Stimulated activated memory B cell treated with anti-CD40 and anti-IgM and Interleukin-4, amounts not matched to agents 10 μg/mL and 1 μg/mL and 100 μg/mL, for 72 hours (primary cell): ENCODE measurements at regions not wholly inside any gene's neighbourhood (a gene's known extent, or its start where the extent isn't known, plus 50 kb on each side); places are given as distances from the start of the nearest gene placed in this dataset.

ENCODE experiments used
- ATAC-seq: fragments of 150-1000 bp; cut with Tn5 transposase; 2 replicates; pipeline ENCODE4 v1.10.0; 2021
- H3K27ac Mint-ChIP-seq: one replicate; pipeline ENCODE4 v1.8.0; 2022; ENCODE audit warnings: mild to moderate bottlenecking, mixed read lengths
- H3K27me3 Mint-ChIP-seq: one replicate; pipeline ENCODE4 v1.8.0; 2022; ENCODE audit warnings: mixed read lengths
- H3K36me3 Mint-ChIP-seq: one replicate; pipeline ENCODE4 v1.8.0; 2022; ENCODE audit warnings: mixed read lengths
- H3K4me1 Mint-ChIP-seq: one replicate; pipeline ENCODE4 v1.8.0; 2022; ENCODE audit warnings: mixed read lengths
- H3K4me3 Mint-ChIP-seq: one replicate; pipeline ENCODE4 v1.8.0; 2022; ENCODE audit warnings: mild to moderate bottlenecking, moderate library complexity, mixed read lengths
- H3K9me3 Mint-ChIP-seq: one replicate; pipeline ENCODE4 v1.8.0; 2022; ENCODE audit warnings: mixed read lengths

- Mint-ChIP-seq H3K4me3 (no peak overlapping the region), H3K9me3 (no peaks in the 10 kb centered on the region), H3K27me3 (peaks cover 10% of the 10 kb centered on the region), H3K4me1 (peaks cover 42% of the 10 kb centered on the region), H3K36me3 (no peaks in the 10 kb centered on the region), H3K27ac (no peak overlapping the region)
- peak; percentile 34 for ATAC-seq
Measured at GRCh38 chr15:31464216-31465082, 137.8 kb downstream of the KLF13 start.

- peaks cover 40% of the 10 kb centered on the region for H3K4me1 Mint-ChIP-seq
- ATAC-seq = no peak
Measured at GRCh38 chr15:31465083-31465955, 138.7 kb downstream of the KLF13 start.

DNA sequence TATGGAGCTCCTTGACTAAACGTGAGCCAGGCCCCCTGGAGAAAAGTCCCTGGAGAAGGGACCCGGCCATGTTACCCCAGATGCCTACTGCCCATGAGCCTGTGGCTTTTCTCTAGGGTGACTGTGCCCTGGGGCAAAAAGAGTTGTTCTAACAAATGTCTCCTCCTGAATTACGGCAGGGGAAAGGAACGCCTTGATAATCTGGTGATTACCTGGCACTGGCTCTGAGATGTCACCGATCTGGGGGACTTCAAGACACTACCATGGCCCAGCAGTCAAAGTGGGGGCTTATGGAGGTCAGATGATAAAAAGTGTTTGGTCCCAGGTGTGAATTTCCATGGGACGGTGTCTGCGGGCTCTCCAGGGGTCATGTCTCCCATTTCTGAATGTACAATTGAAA, 140.7 kb downstream of the KLF13 start:
- H3K27me3 Mint-ChIP-seq = peaks cover 10% of the 10 kb centered on the region
- no peak for ATAC-seq
- no peak overlapping the region for H3K4me3 Mint-ChIP-seq
- H3K36me3 Mint-ChIP-seq = no peaks in the 10 kb centered on the region
- no peak overlapping the region for H3K27ac Mint-ChIP-seq
- H3K9me3 Mint-ChIP-seq = no peaks in the 10 kb centered on the region
- peaks cover 52% of the 10 kb centered on the region for H3K4me1 Mint-ChIP-seq

More at GRCh38 chr15:31465083-31465955, 138.7 kb downstream of the KLF13 start:
- Mint-ChIP-seq H3K27me3 (peaks cover 10% of the 10 kb centered on the region), H3K4me3 (no peak overlapping the region), H3K27ac (no peak overlapping the region), H3K36me3 (no peaks in the 10 kb centered on the region), H3K9me3 (no peaks in the 10 kb centered on the region)

- H3K9me3 Mint-ChIP-seq = no peaks in the 10 kb centered on the region
- H3K36me3 Mint-ChIP-seq = no peaks in the 10 kb centered on the region
- ATAC-seq = no peak
- peaks cover 10% of the 10 kb centered on the region for H3K27me3 Mint-ChIP-seq
- H3K27ac Mint-ChIP-seq = no peak overlapping the region
- no peak overlapping the region for H3K4me3 Mint-ChIP-seq
- H3K4me1 Mint-ChIP-seq = peaks cover 63% of the 10 kb centered on the region
Measured at GRCh38 chr15:31468911-31469785, 142.5 kb downstream of the KLF13 start.

GRCh38 chr15:31469786-31470525, 143.3 kb downstream of the KLF13 start:
- Mint-ChIP-seq H3K27ac (peak overlapping the region; percentile 78), H3K4me1 (peaks cover 63% of the 10 kb centered on the region), H3K4me3 (no peak overlapping the region), H3K27me3 (peaks cover 6% of the 10 kb centered on the region), H3K9me3 (no peaks in the 10 kb centered on the region), H3K36me3 (no peaks in the 10 kb centered on the region)
- ATAC-seq = no peak

GRCh38 chr15:31470756-31471155, 144.1 kb downstream of the KLF13 start:
- no peak for ATAC-seq
- Mint-ChIP-seq H3K4me3 (no peak overlapping the region), H3K27me3 (no peaks in the 10 kb centered on the region), H3K36me3 (no peaks in the 10 kb centered on the region), H3K4me1 (peaks cover 55% of the 10 kb centered on the region), H3K27ac (peak overlapping the region; percentile 78), H3K9me3 (no peaks in the 10 kb centered on the region)

- no peak overlapping the region for H3K4me3 Mint-ChIP-seq
- H3K27ac Mint-ChIP-seq = peak overlapping the region; percentile 91
- peaks cover 54% of the 10 kb centered on the region for H3K4me1 Mint-ChIP-seq
- no peaks in the 10 kb centered on the region for H3K9me3 Mint-ChIP-seq
- ATAC-seq = no peak
- no peaks in the 10 kb centered on the region for H3K36me3 Mint-ChIP-seq
- no peaks in the 10 kb centered on the region for H3K27me3 Mint-ChIP-seq
Measured at GRCh38 chr15:31471731-31472430, 145.2 kb downstream of the KLF13 start.

DNA sequence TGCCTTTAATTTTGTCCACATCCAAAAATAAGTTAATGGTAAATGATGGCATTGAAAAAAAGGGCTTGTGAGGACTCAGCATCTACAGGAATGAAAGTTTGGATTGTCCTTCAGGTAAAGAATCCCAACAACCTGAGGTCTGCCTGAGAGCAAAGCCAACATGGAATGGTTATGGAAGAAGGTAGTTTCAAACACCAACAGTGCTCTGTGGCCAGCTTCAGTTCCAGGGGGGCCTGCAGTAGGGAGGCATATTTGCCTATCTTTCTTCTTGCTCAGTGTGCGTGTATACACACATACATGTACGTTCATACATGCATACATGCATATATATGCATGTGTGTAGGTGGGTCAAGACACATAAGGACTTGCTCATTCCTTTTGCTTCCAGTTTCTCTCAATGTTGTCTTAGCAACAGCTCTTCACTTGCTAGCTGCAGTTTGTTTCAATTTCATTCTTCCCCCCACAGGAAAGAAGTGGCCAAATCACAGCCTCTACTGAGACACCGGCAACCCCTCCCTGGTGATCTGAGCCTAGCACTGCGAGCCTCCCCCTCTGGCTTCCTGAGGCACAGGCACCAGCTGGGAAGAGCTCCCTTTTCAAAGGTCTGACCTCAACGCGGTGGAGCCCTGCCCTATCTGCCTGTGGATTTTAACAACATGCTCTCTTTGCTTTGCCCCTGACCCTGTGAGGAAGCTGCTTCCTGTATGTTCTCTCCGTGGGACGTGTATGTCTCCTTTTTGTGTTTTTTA, 146.2 kb downstream of the KLF13 start:
- Mint-ChIP-seq H3K9me3 (no peaks in the 10 kb centered on the region), H3K27me3 (no peaks in the 10 kb centered on the region), H3K4me3 (peak overlapping the region; percentile 69), H3K4me1 (peaks cover 50% of the 10 kb centered on the region), H3K27ac (peak overlapping the region; percentile 91), H3K36me3 (no peaks in the 10 kb centered on the region)
- peak; percentile 84 for ATAC-seq

- H3K36me3 Mint-ChIP-seq = no peaks in the 10 kb centered on the region
- H3K27ac Mint-ChIP-seq = peak overlapping the region; percentile 91
- ATAC-seq = peak; percentile 31
- no peaks in the 10 kb centered on the region for H3K9me3 Mint-ChIP-seq
- no peaks in the 10 kb centered on the region for H3K27me3 Mint-ChIP-seq
- peak overlapping the region; percentile 69 for H3K4me3 Mint-ChIP-seq
- peaks cover 44% of the 10 kb centered on the region for H3K4me1 Mint-ChIP-seq
Measured at GRCh38 chr15:31473385-31474058, 146.9 kb downstream of the KLF13 start.

DNA sequence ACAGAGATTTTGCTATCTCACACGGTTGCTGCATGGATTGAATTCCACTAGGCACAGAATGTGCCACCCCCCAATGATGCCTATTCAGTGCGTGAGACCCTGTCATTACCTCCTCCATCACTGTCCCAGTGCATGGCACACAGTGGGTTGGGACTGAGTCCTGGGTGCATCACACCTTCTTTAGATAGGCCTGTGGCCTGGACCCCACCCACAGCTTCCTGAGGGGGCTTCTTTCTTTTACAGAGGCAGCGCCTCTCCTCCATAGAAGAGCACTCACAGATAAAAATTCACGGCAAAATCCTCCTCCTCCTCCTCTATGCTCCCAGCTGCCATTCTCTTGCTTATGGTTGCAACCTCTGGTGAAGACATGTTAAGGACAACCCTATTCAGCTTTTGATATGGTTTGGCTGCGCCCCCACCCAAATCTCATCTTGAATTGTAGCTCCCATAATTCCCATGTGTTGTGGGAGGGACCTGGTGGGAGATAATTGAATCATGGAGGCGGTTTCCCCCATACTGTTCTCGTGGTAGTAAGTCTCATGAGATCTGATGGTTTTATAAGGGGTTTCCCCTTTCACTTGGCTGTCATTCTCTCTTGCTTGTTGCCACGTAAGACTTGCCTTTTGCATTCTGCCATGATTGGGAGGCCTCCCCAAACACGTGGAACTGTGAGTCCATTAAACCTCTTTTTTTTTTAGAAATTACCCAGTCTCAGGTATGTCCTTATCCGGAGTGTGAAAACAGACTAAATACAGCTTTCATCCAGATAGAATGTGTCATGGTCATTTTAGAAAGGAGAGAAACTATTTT, 147.6 kb downstream of the KLF13 start:
- H3K9me3 Mint-ChIP-seq = no peaks in the 10 kb centered on the region
- H3K27me3 Mint-ChIP-seq = no peaks in the 10 kb centered on the region
- no peaks in the 10 kb centered on the region for H3K36me3 Mint-ChIP-seq
- ATAC-seq = peak; percentile 64
- H3K27ac Mint-ChIP-seq = peak overlapping the region; percentile 91
- peak overlapping the region; percentile 18 for H3K4me3 Mint-ChIP-seq
- H3K4me1 Mint-ChIP-seq = peaks cover 44% of the 10 kb centered on the region

DNA sequence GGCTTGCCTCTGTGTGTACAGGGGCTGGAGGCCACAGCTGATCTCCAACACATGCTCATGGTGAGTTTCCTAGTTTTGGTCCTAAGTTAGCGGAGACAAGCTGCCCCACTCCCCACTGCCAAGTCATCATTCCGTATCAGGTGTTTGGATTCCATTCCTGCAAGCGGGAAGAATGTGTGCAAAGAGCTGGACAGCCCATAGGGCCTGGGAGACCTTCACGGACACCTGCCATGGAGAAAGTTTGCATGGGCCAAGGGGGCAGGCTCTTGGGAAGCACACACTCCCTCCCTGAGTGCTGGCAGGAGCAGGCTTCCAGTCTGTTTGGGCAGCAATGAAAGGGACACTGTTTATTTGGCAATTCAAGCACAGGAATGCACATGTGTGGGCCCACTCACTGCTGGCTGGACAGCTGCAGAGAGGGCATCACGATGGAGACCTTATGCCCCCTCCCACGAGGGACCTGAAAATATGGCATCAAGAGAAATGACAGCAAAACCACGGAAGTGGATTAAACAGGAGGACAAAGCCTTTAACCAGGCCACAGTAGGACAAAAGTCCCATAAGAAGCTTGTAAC, 149.7 kb downstream of the KLF13 start:
- ATAC-seq = no peak
- Mint-ChIP-seq H3K4me1 (peaks cover 33% of the 10 kb centered on the region), H3K9me3 (no peaks in the 10 kb centered on the region), H3K4me3 (no peak overlapping the region), H3K36me3 (no peaks in the 10 kb centered on the region), H3K27me3 (peaks cover 7% of the 10 kb centered on the region), H3K27ac (no peak overlapping the region)

- H3K36me3 Mint-ChIP-seq = no peaks in the 10 kb centered on the region
- peaks cover 10% of the 10 kb centered on the region for H3K27me3 Mint-ChIP-seq
- H3K9me3 Mint-ChIP-seq = no peaks in the 10 kb centered on the region
- no peak for ATAC-seq
- no peak overlapping the region for H3K4me3 Mint-ChIP-seq
- no peak overlapping the region for H3K27ac Mint-ChIP-seq
- H3K4me1 Mint-ChIP-seq = peaks cover 30% of the 10 kb centered on the region
Measured at GRCh38 chr15:31476866-31477265, 150.2 kb downstream of the KLF13 start.
